Stimulated activated CD8-positive, alpha-beta memory T cell treated with anti-CD3 and anti-CD28 coated beads, Interleukin-15, amount 100 ng/mL, for 1 hour (primary cell): ENCODE measurements at regions not wholly inside any gene's neighbourhood (a gene's known extent, or its start where the extent isn't known, plus 50 kb on each side); places are given as distances from the start of the nearest gene placed in this dataset.

Experiments
- DNase-seq: peaks from one replicate; pipeline ENCODE4 v3.0.0-alpha.2; 2020; ENCODE audit warnings: low read depth

GRCh38 chr12:97181571-97182265 lies 274.7 kb downstream of the NEDD1 start:
- no peak for DNase-seq

GRCh38 chr12:97182769-97183168 lies 275.7 kb downstream of the NEDD1 start:
- DNase-seq: no peak

GRCh38 chr12:97184127-97184773 lies 277.2 kb downstream of the NEDD1 start:
- DNase-seq: no peak

- no peak for DNase-seq
Observed at GRCh38 chr12:97185567-97185966, 277.0 kb upstream of the RMST start.

GRCh38 chr12:97194546-97194945 lies 268.1 kb upstream of the RMST start:
- DNase-seq: no peak

GRCh38 chr12:97200181-97200580 lies 262.4 kb upstream of the RMST start:
- DNase-seq: no peak

GRCh38 chr12:97203408-97203807 lies 259.2 kb upstream of the RMST start:
- no peak for DNase-seq

GRCh38 chr12:97209997-97210396 lies 252.6 kb upstream of the RMST start:
- no peak for DNase-seq

GRCh38 chr12:97211416-97211930 lies 251.1 kb upstream of the RMST start:
- DNase-seq: no peak

- DNase-seq: no peak
Observed at GRCh38 chr12:97216848-97217247, 245.8 kb upstream of the RMST start.

- DNase-seq: no peak
Observed at GRCh38 chr12:97222391-97222790, 240.2 kb upstream of the RMST start.

- DNase-seq: no peak
Observed at GRCh38 chr12:97223419-97223818, 239.2 kb upstream of the RMST start.

GRCh38 chr12:97229004-97229403 lies 233.6 kb upstream of the RMST start:
- no peak for DNase-seq

- no peak for DNase-seq
Observed at GRCh38 chr12:97235102-97235501, 227.5 kb upstream of the RMST start.

GRCh38 chr12:97246368-97246767 lies 216.2 kb upstream of the RMST start:
- DNase-seq: no peak

GRCh38 chr12:97250483-97250882 lies 212.1 kb upstream of the RMST start:
- DNase-seq: no peak

- DNase-seq: no peak
Observed at GRCh38 chr12:97257726-97258125, 204.9 kb upstream of the RMST start.

GRCh38 chr12:97259098-97259497 lies 203.5 kb upstream of the RMST start:
- no peak for DNase-seq

- no peak for DNase-seq
Observed at GRCh38 chr12:97260786-97261185, 201.8 kb upstream of the RMST start.

GRCh38 chr12:97267166-97267565 lies 195.4 kb upstream of the RMST start:
- DNase-seq: no peak

- no peak for DNase-seq
Observed at GRCh38 chr12:97267594-97268202, 194.9 kb upstream of the RMST start.

GRCh38 chr12:97272471-97272870 lies 190.1 kb upstream of the RMST start:
- DNase-seq: no peak

- no peak for DNase-seq
Observed at GRCh38 chr12:97274386-97274785, 188.2 kb upstream of the RMST start.
